ENCODE measurements at regions not wholly inside any gene's neighbourhood (a gene's known extent, or its start where the extent isn't known, plus 50 kb on each side); places are given as distances from the start of the nearest gene placed in this dataset.
A peak's percentile ranks its signal among the peaks of the same experiment; 100 is the strongest.
"Not testable (repeated sequence)": the region's sequence is repeated elsewhere in the genome, so short reads cannot be mapped to it uniquely, and the experiment has no call there.

DNA sequence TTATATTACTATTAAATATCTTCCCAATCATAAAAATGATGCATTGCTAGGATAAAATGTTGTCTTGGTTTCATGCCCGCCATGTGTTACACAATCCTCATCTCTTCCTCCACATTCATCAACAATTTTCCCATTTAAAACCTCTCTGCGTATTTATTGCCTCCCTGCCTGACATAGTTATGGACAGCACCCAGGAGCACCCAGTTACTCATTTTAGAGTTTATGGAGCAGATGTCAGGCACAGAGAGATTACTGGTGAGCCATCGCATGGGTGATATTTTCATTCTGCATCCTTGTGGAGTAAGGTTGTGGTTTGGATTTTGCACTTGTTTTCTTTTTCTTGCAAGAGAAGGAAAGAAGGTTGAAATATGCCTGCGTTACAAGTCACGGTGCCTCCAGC is 116.7 kb upstream of the NPAS2 start:
- no peak for DNase-seq (ENCODE audit: low read depth in 2 of 2)

DNA sequence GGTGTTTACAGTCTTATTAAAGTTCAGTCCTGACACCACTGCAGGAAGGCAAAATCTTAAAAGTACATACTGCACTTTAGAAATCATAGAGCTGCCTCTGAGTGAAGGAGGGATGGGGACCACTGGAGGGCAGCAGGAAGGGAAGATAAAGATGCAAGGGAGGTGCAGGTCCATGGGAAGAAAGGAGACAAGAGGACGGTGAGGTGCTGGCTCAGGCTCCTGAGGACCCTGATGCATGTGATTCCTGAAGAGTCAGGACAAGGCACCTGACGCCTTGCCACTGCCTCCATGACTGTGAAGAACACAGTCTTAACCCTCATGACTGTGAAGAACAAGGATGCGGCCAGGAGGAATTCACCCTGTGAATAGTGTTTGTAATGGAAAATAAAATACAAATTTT is 116.2 kb upstream of the NPAS2 start:
- DNase-seq (ENCODE audit: low read depth in 2 of 2) = no peak

DNA sequence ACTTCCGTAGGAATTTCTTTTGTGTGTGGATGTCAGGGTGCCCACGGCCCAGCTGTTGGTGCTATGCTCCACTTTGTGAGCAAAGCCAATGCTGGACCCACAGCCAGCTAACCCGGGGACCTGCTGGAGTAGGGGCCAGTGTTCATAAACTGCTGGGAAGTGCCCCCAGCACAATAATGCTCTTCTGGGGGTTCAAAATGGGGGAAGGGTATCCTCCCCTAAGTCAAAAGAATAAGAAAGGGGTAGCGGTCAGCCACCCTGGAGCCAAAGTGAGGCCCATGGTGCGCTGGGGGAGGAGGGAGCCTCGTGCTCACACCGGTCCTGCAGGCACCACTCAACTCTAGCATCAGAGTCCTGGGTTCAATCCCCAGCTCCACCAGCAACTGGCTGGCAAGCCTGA is 115.8 kb upstream of the NPAS2 start:
- DNase-seq (ENCODE audit: low read depth in 2 of 2) = no peak

DNA sequence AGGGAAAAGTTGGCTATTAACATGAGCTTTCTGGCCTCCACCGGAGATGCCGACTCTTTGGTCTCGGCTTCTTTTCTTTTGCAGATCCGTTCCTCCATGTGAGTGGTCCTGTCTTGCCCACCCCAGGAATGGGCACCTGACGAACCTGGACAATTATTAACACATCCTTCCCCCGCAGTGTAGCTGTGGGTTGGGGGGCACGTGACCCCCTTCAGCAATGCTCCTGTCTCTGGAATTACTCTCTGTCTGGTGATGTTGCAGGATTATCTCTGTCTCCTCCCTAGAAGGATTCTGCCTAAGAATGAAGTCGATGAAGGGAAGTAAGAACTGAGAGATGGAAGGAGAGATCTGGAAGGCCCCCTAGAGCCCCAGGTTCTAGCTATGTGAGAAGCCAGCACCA is 115.2 kb upstream of the NPAS2 start:
- DNase-seq (ENCODE audit: low read depth in 2 of 2) = no peak

DNA sequence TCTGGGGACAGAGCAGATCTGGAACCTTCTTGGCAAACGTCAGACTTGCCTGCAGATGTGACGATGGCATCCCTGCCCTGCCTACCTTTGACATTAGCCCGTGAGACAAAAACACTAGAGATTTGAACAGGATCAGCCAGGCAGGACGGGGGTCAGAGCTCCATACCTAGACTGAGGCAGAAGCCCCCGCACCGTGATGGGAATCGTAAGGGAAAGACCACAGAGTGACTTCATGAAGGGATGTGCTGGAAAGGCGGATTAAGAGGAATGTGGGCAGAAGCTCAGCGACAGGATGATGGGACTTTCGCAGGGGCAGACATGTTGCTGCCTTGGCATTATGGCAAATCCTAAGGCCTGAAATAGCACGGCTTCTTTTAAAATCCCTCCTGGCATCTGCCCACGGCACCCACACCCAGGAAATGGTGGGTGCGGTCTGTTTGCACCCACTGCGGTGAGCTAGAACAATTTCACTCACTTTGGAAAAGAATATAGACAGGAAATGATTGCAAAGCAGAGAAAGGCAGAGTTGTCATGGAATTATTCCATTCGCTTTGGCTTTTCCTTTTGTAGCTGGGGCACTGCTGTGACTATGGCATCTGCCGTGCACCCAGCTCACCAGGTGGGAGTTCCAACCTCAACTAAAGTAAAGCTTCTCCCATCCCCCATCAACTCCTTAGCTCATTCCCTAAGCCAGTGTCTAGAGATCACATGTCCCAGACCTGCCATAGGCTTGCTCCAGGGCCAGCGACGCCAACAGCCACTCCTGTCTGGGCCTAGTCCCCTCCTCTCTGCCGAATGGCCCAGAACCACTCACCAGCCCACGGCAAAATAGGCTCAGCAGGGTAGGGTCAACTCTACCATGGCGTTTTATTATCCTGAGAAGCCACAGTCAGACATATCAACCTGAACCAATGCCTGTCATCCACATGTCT is 112.7 kb upstream of the NPAS2 start:
- DNase-seq (ENCODE audit: low read depth in 2 of 2) = no peak

DNA sequence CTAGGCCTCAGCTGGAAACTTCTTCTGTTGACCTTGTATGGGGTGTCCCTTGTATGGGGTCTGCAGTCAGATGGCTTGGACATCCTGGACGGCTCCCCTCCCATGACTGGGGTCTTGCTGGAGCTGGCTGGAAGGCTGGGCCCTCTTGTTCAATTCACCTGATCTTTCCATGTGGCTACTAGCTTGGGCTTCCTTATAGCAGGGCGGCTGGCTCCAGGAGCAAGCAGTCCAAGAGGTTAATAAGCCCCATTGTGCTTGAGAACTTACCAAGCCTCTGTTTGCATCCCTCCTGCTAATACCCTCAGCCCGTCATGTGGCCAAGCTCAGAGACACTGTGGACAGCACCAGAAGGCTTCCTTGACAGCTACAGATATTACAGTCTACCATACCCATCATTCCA is 111.6 kb upstream of the NPAS2 start:
- no peak for DNase-seq (ENCODE audit: low read depth in 2 of 2)

GRCh38 chr2:100713106-100713505 is 106.8 kb upstream of the NPAS2 start:
- no peak for DNase-seq (ENCODE audit: low read depth in 2 of 2)

DNA sequence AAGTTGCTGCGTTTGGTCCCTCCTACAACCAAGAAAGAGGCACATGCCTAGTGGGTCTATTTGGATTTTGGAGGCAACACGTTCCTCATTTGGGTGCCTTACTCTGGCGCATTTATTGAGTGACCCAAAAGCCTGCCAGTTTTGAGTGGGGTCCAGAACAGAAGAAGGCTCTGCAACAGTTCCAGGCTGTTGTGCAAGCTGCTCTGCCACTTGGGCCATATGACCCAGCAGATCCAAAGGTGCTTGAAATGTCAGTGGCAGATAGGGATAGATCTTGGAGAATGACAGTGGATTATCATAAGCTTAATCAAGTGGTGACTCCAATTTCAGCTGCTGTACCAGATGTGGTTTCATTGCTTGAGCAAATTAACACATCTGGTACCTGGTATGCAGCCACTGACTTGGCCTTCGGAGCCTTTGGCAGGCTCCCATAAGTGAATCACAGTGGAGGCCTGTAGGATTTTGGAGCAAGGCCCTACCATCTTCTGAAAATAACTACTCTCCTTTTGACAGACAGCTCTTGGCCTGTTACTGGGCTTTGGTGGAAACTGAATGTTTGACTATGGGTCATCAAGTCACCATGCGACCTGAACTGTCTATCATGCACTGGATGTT is 105.4 kb upstream of the NPAS2 start:
- not testable (repeated sequence) for DNase-seq (ENCODE audit: low read depth in 2 of 2)

- not testable (repeated sequence) for DNase-seq (ENCODE audit: low read depth in 2 of 2)
Observed at GRCh38 chr2:100715861-100716260, 104.1 kb upstream of the NPAS2 start.

GRCh38 chr2:100716581-100716980 is 103.4 kb upstream of the NPAS2 start:
- DNase-seq (ENCODE audit: low read depth in 2 of 2) = no peak

DNA sequence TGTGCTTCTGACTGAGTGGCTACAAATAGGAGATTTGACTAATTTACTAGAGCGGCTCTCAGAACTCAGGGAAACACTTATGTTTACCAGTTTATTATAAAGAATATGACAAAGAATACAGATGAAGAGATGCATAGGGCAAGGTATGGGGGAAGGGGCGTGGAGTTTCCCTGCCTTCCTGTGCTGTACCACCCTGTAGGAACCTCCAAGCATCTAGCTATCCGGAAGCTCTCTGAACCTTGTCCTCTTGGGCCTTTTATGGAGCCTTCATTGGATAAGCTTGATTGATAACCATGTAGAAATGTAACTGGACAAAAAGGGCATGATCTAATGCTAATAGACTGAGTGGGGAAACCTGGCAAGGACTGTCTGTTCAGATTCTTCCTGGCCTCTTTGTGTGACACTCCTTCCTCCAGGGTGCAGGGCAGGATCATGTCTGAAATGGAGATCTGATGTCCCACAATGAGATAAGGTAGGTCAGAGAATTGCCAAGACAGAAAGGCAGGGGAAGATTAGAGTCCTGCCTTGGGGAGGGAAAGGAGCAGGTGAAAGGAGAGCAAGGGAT is 101.8 kb upstream of the NPAS2 start:
- no peak for DNase-seq (ENCODE audit: low read depth in 2 of 2)

DNA sequence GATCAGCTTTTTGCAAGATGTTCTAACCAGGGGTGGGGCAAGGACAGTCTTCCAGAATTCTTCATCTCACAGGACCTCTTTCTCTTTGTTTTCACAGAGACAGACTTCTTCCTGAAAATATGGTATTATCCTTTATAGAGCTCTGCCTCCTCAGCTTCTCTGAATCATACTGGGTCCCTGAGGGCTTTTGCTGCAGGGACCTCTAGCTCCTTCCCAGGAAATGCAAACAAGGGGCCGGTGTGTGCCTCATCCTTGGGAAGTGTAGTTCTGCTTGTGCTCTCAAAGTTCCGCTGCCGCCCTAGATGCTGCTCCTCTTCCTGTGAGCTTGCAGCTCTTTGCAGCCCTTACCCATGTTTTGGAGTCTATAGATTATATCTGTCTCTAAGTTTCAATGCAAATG is 99.5 kb upstream of the NPAS2 start:
- no peak for DNase-seq (ENCODE audit: low read depth in 2 of 2)

DNA sequence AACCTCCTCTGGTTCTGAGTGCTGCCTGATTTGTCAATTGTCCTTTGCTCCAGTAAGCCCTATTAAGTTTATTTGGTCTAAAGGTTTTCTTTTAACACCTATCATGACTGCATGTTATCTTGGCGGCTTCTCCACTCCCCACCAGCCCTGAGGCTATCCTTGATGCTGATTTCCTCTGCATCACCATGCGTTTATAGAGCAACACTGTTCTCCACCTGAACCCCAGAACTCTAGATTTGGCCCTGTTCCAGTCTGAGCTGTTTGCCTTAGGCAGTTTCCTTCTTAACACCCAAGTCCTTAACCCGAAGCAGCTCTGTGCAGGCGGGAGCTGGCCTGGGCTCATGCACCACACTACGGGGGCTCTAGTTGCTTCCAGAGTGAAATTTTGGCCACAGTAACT is 98.2 kb upstream of the NPAS2 start:
- no peak for DNase-seq (ENCODE audit: low read depth in 2 of 2)

DNA sequence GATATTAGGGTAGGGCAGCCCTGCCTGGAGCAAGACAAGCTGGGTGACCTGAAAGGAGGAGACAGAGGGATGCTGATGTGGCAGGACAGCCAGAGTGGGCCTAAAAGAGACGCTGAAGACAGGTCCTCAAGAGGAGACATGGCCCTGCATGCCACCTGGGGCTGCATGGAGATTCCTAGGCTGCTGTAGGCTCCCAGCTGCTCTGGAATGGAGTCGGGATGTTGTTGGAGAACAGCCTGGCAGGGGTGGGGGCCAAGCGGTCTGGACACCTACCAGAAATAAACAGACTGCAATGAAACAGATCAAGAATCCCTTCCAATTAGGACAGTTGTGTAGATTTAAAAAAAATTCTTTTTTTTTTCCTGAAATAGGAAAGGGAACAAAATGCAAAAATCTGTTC is 97.8 kb upstream of the NPAS2 start:
- no peak for DNase-seq (ENCODE audit: low read depth in 2 of 2)

DNA sequence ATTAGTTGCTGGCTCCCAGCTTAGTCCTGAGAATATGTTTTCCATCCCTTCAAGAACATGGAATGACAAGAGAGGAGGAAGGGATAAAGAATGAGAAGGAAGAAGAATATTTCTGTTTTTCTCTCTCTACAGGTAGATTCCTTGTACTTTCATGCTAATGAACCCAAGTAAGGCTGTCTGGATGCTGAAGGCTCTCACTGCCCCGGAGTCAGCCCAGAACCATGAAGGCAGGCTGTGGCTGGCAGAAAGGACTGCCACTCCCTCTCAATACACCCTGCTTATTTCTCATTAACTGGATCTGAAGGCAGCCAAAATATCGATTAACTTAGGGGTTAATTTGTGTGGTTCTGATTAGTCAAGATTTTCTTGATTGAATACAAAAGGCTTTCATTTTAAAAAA is 93.1 kb upstream of the NPAS2 start:
- no peak for DNase-seq (ENCODE audit: low read depth in 2 of 2)

DNA sequence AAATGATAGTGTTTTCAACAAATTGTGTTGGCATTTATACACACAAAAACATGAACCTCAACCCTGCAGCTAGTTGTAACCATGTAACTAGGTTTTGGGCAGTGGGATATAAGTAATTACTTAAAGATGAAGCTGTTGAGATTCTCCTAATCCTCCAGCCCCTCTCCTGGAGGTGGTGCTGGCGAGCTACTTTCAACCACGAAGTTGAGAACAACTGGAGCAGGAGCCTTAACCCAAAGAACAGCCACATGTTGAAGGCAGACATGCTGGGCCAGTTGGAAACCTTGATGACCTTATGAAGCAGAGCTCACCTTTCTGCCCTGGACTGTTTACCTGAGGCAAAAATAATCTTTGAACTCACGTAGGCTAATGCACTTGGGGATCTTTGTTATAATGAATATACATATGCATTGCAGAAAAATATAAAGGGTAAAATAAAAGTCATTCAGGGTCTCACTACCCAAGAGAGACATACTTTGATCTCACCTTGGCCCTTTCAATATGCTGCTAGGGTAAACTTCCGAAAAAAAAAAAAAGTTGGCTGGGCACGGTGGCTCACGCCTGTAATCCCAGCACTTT is 89.6 kb upstream of the NPAS2 start:
- DNase-seq (ENCODE audit: low read depth in 2 of 2) = peak; percentile 61 to 79

DNA sequence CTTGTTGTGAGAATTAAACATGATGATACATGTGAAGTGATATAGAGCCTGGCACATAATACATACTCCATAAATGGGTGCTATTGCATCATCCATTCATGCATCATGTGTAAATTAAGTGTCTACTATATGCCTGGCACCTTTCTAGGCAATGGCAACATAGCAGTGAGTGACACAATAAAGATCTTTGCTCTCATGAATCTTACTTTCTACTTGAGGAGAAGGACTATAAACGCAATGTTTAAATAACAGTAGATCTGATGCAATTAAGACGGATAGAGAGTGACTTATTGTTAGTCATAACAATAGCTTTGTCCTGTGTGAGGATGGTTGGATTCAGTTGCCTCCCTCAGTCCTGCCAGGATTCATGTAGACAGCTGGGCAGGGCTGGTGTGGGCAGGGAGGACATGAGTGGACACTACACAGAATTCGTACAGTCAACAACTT is 88.4 kb upstream of the NPAS2 start:
- peak in 1 of 2 donors; percentile 35 for DNase-seq (ENCODE audit: low read depth in 2 of 2)

- peak in 1 of 2 donors; percentile 32 for DNase-seq (ENCODE audit: low read depth in 2 of 2)
Observed at GRCh38 chr2:100733391-100734187, 86.3 kb upstream of the NPAS2 start.

DNA sequence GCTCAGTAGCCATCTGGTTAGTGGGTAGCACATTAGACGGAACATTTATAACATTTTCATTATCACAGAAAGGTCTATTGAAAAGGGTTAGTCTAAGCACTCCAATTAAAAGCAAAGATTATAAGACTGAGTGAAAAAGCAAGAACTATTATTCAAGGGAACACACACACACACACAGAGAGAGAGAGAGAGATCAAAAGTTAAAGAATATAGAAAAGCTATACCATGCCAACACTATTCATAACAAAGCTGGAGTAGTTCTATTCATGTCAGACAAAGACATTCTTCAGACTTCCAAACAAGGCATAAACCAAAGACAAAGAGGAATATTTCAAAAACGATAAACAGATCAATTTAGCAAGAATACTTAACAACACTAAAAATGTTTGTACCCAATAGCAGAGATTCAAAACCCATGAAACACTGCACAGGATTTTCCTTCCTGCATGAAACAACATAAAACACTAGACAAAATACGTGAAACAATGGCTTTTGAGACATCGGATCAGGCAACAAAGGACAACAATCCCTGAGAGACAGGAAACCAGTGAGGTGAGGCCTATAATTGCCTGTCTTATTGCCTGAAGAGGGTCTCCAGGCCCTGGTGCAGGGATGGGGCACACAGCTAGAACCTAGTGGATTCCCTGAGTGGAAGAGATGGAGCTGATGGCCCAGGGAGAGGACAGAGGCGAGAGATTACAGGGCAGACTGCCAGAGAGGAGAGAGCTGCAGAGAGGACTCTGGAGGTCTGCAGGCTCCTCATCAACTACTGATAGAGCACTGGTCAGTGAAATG is 83.6 kb upstream of the NPAS2 start:
- peak in 1 of 2 donors; percentile 53 for DNase-seq (ENCODE audit: low read depth in 2 of 2)

DNA sequence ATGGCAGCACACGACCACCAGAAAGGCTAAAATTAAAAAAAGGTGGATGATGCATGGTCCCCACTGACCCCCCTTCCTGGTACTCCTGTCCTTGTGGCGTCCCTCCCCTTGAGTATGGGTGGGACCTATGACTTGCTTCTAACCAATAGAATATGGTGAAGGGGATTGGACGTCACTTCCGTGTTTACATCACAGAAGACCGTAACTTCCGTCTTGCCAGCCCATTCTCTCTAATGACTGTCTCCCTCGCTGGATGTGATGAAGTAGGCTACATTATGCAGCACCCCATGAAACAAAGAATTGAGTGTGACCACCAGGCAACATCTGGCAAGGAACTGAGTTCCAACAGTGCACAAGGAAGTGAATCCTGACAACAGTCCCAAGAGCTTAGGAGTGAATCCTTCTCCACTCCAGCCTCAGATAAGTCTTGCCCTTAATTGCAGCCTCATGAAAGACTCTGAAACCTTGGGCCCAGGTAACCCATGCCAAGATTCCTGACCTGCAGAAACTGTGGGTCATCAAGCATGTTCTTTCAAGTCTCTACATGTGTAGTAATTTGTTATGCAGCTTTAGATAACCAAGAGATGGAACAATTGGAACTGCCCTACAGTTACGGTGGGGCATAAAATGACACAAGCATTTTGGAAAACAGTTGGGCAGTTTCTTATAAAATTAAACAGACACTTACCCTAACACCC is 80.1 kb upstream of the NPAS2 start:
- no peak for DNase-seq (ENCODE audit: low read depth in 2 of 2)

All from dermis microvascular lymphatic vessel endothelial cell (primary cell).